ENCODE measurements at regions not wholly inside any gene's neighbourhood (a gene's known extent, or its start where the extent isn't known, plus 50 kb on each side); places are given as distances from the start of the nearest gene placed in this dataset.

GRCh38 chr10:50936335-50936734 is 50.9 kb upstream of the A1CF start:
- FAIRE-seq: no peak

GRCh38 chr10:50937230-50937907 is 51.9 kb upstream of the A1CF start:
- no peak for FAIRE-seq

GRCh38 chr10:50941629-50942028 is 56.2 kb upstream of the A1CF start:
- FAIRE-seq: no peak

- FAIRE-seq: no peak
Measured at GRCh38 chr10:50946991-50947781, 61.8 kb upstream of the A1CF start.

GRCh38 chr10:50951365-50951764 is 65.9 kb upstream of the A1CF start:
- no peak for FAIRE-seq

GRCh38 chr10:50961297-50961696 is 75.9 kb upstream of the A1CF start:
- no peak for FAIRE-seq

- no peak for FAIRE-seq
Measured at GRCh38 chr10:50963063-50963462, 77.6 kb upstream of the A1CF start.

- FAIRE-seq: no peak
Measured at GRCh38 chr10:50968386-50969091, 83.1 kb upstream of the A1CF start.

GRCh38 chr10:50972591-50972990 is 87.2 kb upstream of the A1CF start:
- FAIRE-seq: no peak

GRCh38 chr10:50981385-50981784 is 92.9 kb upstream of the PRKG1 start:
- no peak for FAIRE-seq

GRCh38 chr10:50981904-50982303 is 92.4 kb upstream of the PRKG1 start:
- no peak for FAIRE-seq

- FAIRE-seq: no peak
Measured at GRCh38 chr10:50982989-50983388, 91.3 kb upstream of the PRKG1 start.

- no peak for FAIRE-seq
Measured at GRCh38 chr10:50987934-50988333, 86.4 kb upstream of the PRKG1 start.

GRCh38 chr10:50988792-50989191 is 85.5 kb upstream of the PRKG1 start:
- FAIRE-seq: peak; percentile 77

- FAIRE-seq: no peak
Measured at GRCh38 chr10:50990568-50991455, 83.5 kb upstream of the PRKG1 start.

- no peak for FAIRE-seq
Measured at GRCh38 chr10:50991456-50992355, 82.6 kb upstream of the PRKG1 start.

GRCh38 chr10:50992356-50992901 is 81.9 kb upstream of the PRKG1 start:
- FAIRE-seq: no peak

GRCh38 chr10:50992972-50993766 is 81.1 kb upstream of the PRKG1 start:
- no peak for FAIRE-seq

GRCh38 chr10:50993771-50994251 is 80.5 kb upstream of the PRKG1 start:
- FAIRE-seq: no peak

GRCh38 chr10:50997461-50997860 is 76.8 kb upstream of the PRKG1 start:
- FAIRE-seq: no peak
